SK-N-SH (cell line): ENCODE measurements at regions not wholly inside any gene's neighbourhood (a gene's known extent, or its start where the extent isn't known, plus 50 kb on each side); places are given as distances from the start of the nearest gene placed in this dataset.

Experiments
- JUND ChIP-seq: IDR thresholded peaks from 2 replicates; pipeline ENCODE4 v1.4.0; 2012
- MAX ChIP-seq: IDR thresholded peaks from 2 replicates; pipeline ENCODE4 v1.4.0; 2012; ENCODE audit warnings: low read depth
- POLR2AphosphoS5 ChIP-seq: IDR thresholded peaks from 2 replicates; pipeline ENCODE4 v1.6.1; 2012; ENCODE audit warnings: low read depth, low read length
- RAD21 ChIP-seq: IDR thresholded peaks from 2 replicates; pipeline ENCODE4 v1.6.1; 2012; ENCODE audit warnings: mild to moderate bottlenecking, low read length
- RFX5 ChIP-seq: IDR thresholded peaks from 2 replicates; pipeline ENCODE4 v1.6.1; 2012; ENCODE audit warnings: mild to moderate bottlenecking, improper control_type of control experiment, low read length
- SIN3A ChIP-seq: IDR thresholded peaks from 2 replicates; pipeline ENCODE4 v1.6.1; 2012; ENCODE audit warnings: low read depth, mild to moderate bottlenecking, low read length, moderate library complexity, borderline replicate concordance
- TEAD4 ChIP-seq: IDR thresholded peaks from 2 replicates; pipeline ENCODE4 v1.4.0; 2012; ENCODE audit warnings: mild to moderate bottlenecking, borderline replicate concordance; ENCODE audit not compliant: insufficient read depth
- USF2 ChIP-seq: fragments of 150-350 bp; IDR thresholded peaks from 2 replicates; pipeline ENCODE4 v1.6.1; 2017; ENCODE audit warnings: antibody characterized with exemption, low read length, low read depth, borderline replicate concordance
- YY1 ChIP-seq: IDR thresholded peaks from 2 replicates; pipeline ENCODE4 v1.4.0; 2012; ENCODE audit warnings: low read depth, mild to moderate bottlenecking
- ZBTB33 ChIP-seq: IDR thresholded peaks from 2 replicates; pipeline ENCODE4 v1.4.0; 2012; ENCODE audit warnings: low read depth, borderline replicate concordance
- TF ChIP-seq, protein P1 (sequence below): fragments of 200-600 bp; sonication (generic); IDR thresholded peaks from 2 replicates; pipeline ENCODE4 v1.6.1; 2017; ENCODE audit warnings: antibody characterized with exemption, mild to moderate bottlenecking, moderate library complexity

GRCh38 chr2:120794716-120795115 is 59.0 kb downstream of the GLI2 start:
- no peak for TF ChIP-seq RFX5
- no peak for TF ChIP-seq USF2
- no peak for TF ChIP-seq POLR2AphosphoS5
- no peak for TF ChIP-seq YY1
- TF ChIP-seq, protein P1, sequence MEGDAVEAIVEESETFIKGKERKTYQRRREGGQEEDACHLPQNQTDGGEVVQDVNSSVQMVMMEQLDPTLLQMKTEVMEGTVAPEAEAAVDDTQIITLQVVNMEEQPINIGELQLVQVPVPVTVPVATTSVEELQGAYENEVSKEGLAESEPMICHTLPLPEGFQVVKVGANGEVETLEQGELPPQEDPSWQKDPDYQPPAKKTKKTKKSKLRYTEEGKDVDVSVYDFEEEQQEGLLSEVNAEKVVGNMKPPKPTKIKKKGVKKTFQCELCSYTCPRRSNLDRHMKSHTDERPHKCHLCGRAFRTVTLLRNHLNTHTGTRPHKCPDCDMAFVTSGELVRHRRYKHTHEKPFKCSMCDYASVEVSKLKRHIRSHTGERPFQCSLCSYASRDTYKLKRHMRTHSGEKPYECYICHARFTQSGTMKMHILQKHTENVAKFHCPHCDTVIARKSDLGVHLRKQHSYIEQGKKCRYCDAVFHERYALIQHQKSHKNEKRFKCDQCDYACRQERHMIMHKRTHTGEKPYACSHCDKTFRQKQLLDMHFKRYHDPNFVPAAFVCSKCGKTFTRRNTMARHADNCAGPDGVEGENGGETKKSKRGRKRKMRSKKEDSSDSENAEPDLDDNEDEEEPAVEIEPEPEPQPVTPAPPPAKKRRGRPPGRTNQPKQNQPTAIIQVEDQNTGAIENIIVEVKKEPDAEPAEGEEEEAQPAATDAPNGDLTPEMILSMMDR = no peak
- TF ChIP-seq MAX = no peak
- TF ChIP-seq RAD21 = no peak
- no peak for TF ChIP-seq TEAD4
- no peak for TF ChIP-seq ZBTB33
- TF ChIP-seq SIN3A = no peak
- TF ChIP-seq JUND = no peak
